WTC11 (cell line): ENCODE measurements at regions not wholly inside any gene's neighbourhood (a gene's known extent, or its start where the extent isn't known, plus 50 kb on each side); places are given as distances from the start of the nearest gene placed in this dataset.

ENCODE experiments used
- CREB1 ChIP-seq: sonication (generic); formaldehyde crosslinking; IDR thresholded peaks from 2 replicates; pipeline ENCODE4 v1.8.0; 2023; ENCODE audit warnings: mild to moderate bottlenecking, missing genetic modification reagents
- CTCF ChIP-seq: fragments of 200-600 bp; IDR thresholded peaks from 2 replicates; pipeline ENCODE4 v1.8.0; 2022; ENCODE audit warnings: antibody characterized with exemption
- E2F1 ChIP-seq: sonication (generic); formaldehyde crosslinking; IDR thresholded peaks from 2 replicates; pipeline ENCODE4 v1.8.0; 2022; ENCODE audit warnings: mild to moderate bottlenecking, missing genetic modification reagents
- E2F5 ChIP-seq: sonication (generic); formaldehyde crosslinking; IDR thresholded peaks from 2 replicates; pipeline ENCODE4 v1.8.1; 2022; ENCODE audit warnings: mild to moderate bottlenecking, moderate library complexity, missing genetic modification reagents
- EMX1 ChIP-seq: fragments of 250-450 bp; sonication (Bioruptor Pico); IDR thresholded peaks from 2 replicates; pipeline ENCODE4 v1.8.0; 2021; ENCODE audit warnings: mild to moderate bottlenecking
- IRF2 ChIP-seq: sonication (generic); formaldehyde crosslinking; IDR thresholded peaks from 2 replicates; pipeline ENCODE4 v1.8.0; 2022; ENCODE audit warnings: low read depth, missing genetic modification reagents, borderline replicate concordance
- NR2C2 ChIP-seq: sonication (generic); formaldehyde crosslinking; IDR thresholded peaks from 2 replicates; pipeline ENCODE4 v1.8.0; 2022; ENCODE audit warnings: mild to moderate bottlenecking, missing genetic modification reagents
- RELA ChIP-seq: sonication (generic); formaldehyde crosslinking; IDR thresholded peaks from 2 replicates; pipeline ENCODE4 v1.8.1; 2022; ENCODE audit warnings: missing genetic modification reagents, mild to moderate bottlenecking, borderline replicate concordance
- ZNF121 ChIP-seq: sonication (generic); formaldehyde crosslinking; IDR thresholded peaks from 2 replicates; pipeline ENCODE4 v1.8.0; 2023; ENCODE audit warnings: missing genetic modification reagents
- ZSCAN18 ChIP-seq: fragments of 250-450 bp; sonication (Bioruptor Pico); IDR thresholded peaks from 2 replicates; pipeline ENCODE4 v2.1.2; 2022; ENCODE audit warnings: mild to moderate bottlenecking, moderate library complexity
- TF ChIP-seq, protein P1 (sequence below): fragments of 250-450 bp; sonication (Bioruptor Pico); IDR thresholded peaks from 2 replicates; pipeline ENCODE4 v1.9.0; 2021; ENCODE audit warnings: mild to moderate bottlenecking
- TF ChIP-seq, protein P2 (sequence below): sonication (generic); formaldehyde crosslinking; IDR thresholded peaks from 2 replicates; pipeline ENCODE4 v1.8.1; 2022; ENCODE audit warnings: mild to moderate bottlenecking, missing genetic modification reagents, moderate library complexity, borderline replicate concordance
- TF ChIP-seq, protein P3 (sequence below): sonication (generic); formaldehyde crosslinking; IDR thresholded peaks from 2 replicates; pipeline ENCODE4 v1.8.0; 2022; ENCODE audit warnings: missing genetic modification reagents

DNA sequence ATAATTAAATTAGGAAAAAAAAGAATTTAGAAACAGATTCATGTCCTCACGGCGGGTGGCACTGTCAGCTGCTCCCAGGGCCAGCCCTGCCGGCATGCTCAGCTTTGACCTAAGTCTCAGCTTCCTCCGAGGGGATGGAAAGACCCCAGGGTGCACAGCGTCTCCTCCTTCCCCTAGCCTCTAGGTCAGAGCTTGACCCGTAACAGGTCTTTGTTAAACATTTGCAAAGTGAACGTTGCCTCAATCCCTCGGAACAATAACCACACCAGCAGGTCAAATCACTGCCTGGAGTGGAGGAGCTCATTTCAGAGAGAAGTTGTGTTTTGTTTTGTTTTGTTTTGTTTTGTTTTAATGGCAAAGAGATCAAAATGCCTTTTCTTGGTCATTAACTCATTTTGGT is 171.3 kb downstream of the TMEM18 start:
- TF ChIP-seq E2F5 (CRISPR knock-in tag), result no peak
- no peak for TF ChIP-seq CTCF
- TF ChIP-seq EMX1 (CRISPR knock-in tag), result no peak
- TF ChIP-seq NR2C2, result no peak
- no peak for TF ChIP-seq ZNF121
- no peak for TF ChIP-seq IRF2 (CRISPR knock-in tag)
- no peak for TF ChIP-seq ZSCAN18
- no peak for TF ChIP-seq RELA (CRISPR knock-in tag)
- TF ChIP-seq, protein P1, sequence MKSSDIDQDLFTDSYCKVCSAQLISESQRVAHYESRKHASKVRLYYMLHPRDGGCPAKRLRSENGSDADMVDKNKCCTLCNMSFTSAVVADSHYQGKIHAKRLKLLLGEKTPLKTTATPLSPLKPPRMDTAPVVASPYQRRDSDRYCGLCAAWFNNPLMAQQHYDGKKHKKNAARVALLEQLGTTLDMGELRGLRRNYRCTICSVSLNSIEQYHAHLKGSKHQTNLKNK (CRISPR knock-in tag), result no peak
- TF ChIP-seq, protein P2, sequence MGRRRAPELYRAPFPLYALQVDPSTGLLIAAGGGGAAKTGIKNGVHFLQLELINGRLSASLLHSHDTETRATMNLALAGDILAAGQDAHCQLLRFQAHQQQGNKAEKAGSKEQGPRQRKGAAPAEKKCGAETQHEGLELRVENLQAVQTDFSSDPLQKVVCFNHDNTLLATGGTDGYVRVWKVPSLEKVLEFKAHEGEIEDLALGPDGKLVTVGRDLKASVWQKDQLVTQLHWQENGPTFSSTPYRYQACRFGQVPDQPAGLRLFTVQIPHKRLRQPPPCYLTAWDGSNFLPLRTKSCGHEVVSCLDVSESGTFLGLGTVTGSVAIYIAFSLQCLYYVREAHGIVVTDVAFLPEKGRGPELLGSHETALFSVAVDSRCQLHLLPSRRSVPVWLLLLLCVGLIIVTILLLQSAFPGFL, result no peak
- no peak for TF ChIP-seq CREB1
- TF ChIP-seq, protein P3, sequence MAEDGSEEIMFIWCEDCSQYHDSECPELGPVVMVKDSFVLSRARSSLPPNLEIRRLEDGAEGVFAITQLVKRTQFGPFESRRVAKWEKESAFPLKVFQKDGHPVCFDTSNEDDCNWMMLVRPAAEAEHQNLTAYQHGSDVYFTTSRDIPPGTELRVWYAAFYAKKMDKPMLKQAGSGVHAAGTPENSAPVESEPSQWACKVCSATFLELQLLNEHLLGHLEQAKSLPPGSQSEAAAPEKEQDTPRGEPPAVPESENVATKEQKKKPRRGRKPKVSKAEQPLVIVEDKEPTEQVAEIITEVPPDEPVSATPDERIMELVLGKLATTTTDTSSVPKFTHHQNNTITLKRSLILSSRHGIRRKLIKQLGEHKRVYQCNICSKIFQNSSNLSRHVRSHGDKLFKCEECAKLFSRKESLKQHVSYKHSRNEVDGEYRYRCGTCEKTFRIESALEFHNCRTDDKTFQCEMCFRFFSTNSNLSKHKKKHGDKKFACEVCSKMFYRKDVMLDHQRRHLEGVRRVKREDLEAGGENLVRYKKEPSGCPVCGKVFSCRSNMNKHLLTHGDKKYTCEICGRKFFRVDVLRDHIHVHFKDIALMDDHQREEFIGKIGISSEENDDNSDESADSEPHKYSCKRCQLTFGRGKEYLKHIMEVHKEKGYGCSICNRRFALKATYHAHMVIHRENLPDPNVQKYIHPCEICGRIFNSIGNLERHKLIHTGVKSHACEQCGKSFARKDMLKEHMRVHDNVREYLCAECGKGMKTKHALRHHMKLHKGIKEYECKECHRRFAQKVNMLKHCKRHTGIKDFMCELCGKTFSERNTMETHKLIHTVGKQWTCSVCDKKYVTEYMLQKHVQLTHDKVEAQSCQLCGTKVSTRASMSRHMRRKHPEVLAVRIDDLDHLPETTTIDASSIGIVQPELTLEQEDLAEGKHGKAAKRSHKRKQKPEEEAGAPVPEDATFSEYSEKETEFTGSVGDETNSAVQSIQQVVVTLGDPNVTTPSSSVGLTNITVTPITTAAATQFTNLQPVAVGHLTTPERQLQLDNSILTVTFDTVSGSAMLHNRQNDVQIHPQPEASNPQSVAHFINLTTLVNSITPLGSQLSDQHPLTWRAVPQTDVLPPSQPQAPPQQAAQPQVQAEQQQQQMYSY (CRISPR knock-in tag), result no peak
- TF ChIP-seq E2F1, result no peak
